ENCODE measurements at regions not wholly inside any gene's neighbourhood (a gene's known extent, or its start where the extent isn't known, plus 50 kb on each side); places are given as distances from the start of the nearest gene placed in this dataset.
"Not testable (repeated sequence)": the region's sequence is repeated elsewhere in the genome, so short reads cannot be mapped to it uniquely, and the experiment has no call there.

DNA sequence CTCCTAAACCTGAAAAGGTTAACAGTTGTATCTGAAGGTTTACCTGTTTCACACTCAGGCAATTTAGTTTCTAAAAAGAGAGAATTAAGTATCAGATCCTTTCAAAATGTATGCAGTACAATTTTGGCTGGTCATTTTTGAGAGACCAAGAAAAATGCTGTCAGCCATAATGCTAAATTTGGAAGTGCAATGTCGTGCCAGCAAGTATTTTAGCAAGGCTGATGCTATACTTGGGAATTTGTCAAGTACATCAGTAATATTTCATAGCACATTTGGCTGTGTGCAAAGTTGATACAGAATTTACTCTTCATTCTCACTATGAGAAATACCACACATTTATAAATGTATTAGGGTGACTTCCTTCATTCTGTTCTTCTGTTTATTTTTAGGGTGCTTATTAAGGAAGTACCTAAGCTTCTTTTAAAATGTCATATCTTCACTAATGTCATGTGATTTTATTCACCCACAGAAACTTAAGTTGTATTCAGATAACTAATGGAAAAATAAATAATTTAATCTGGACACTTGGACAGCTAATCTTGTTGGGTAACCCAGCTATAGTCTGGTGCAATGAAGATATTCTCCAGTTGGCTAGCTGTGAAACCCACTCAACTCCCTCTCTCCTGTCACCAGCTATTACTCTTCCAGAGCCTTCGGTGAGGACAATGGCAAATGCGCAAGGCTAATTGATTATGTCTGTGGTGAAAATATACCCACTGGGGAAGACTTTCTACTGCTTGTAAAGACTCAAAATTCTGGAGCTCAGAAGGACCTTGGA is 84.2 kb upstream of the TLL1 start:
- no peak for DNase-seq
- intact Hi-C loops (cut with DNase I), result no loop called here

DNA sequence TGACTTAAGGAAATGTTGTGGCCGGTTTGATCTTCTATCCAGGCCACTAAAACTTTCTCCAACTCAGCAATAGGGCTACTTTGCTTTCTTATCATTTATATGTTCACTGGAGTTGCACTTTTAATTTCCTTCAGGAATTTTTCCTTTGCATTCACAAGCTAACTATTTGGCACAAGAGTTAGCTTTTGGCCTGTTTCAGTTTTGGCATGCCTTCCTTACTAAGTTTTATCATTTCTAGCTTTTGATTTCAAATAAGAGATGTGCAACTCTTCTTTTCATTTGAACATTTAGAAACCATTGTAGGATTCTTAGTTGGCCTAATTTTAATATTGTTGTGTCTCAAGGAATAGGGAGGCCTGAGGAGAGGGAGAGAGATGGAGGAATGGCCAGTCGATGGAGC is 79.8 kb upstream of the TLL1 start:
- no peak for DNase-seq
- intact Hi-C loops (cut with DNase I), result no loop called here

- DNase-seq, result no peak
- intact Hi-C loops (cut with DNase I), result no loop called here
These were observed 78.2 kb upstream of the TLL1 start for GRCh38 chr4:165794834-165795233.

- intact Hi-C loops (cut with DNase I), result no loop called here
- DNase-seq, result no peak
These were observed 73.6 kb upstream of the TLL1 start for GRCh38 chr4:165799384-165799815.

DNA sequence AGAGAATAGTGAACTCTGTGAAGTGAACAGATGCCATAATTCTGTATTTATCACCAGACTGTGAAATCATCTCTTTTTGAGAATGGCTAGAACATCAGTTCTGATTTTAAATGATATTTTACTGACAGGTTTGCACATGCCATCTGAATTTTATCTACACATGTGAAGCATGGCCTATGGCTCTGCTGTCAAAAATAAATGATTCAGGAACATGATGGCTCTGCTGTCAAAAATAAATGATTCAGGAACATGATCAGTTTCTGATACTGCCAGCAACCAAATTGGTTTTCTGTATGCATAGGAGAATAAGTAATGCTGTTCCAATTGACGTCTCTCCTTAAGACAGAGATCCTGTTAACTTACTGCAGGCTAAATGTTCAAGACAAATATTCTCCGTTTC is 70.6 kb upstream of the TLL1 start:
- intact Hi-C loops (cut with DNase I), result no loop called here
- no peak for DNase-seq

- DNase-seq, result no peak
- intact Hi-C loops (cut with DNase I), result no loop called here
These were observed 70.0 kb upstream of the TLL1 start for GRCh38 chr4:165803005-165803404.

- DNase-seq, result no peak
- intact Hi-C loops (cut with DNase I), result no loop called here
These were observed 67.6 kb upstream of the TLL1 start for GRCh38 chr4:165805406-165805805.

DNA sequence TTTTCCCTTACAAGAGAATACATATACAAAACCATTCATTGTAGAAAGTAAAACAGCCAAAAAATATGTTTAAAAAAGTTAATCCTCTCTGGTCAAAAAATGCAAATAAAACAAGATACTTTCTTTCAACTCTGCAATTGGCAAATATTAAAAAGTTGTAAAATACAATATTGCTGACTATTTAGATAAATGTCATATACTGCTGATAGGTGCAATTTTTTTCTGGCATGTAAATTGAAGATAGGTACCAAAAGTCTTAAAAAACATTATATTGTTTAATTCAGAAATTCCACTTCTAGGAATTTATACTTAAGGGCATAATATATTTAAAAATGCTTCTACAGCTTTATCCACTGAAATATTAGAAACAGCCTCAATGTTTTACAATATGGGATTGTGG is 66.4 kb upstream of the TLL1 start:
- intact Hi-C loops (cut with DNase I), result no loop called here
- no peak for DNase-seq

DNA sequence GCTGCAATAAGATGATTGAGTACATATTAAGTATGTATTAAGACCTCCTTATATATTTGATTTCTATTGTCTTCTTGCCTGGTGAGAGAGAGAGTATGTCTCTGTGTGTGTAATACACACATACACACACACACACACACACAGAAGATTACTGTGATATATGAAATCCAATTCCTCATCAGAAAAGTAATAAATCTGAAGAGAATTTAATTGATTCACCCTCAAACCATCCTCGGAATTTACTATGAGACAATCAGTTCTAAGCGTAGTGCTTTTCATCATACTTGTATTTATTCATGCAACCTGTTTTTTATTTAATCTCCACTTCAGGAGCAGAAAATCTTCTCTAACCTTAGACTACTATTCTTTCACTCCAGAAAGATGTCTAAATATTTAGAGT is 62.3 kb upstream of the TLL1 start:
- DNase-seq, result no peak
- intact Hi-C loops (cut with DNase I), result no loop called here

- intact Hi-C loops (cut with DNase I), result no loop called here
- no peak for DNase-seq
These were observed 59.4 kb upstream of the TLL1 start for GRCh38 chr4:165813606-165814005.

GRCh38 chr4:165814256-165815020 is 58.6 kb upstream of the TLL1 start:
- DNase-seq, result no peak
- intact Hi-C loops (cut with DNase I), result no loop called here

DNA sequence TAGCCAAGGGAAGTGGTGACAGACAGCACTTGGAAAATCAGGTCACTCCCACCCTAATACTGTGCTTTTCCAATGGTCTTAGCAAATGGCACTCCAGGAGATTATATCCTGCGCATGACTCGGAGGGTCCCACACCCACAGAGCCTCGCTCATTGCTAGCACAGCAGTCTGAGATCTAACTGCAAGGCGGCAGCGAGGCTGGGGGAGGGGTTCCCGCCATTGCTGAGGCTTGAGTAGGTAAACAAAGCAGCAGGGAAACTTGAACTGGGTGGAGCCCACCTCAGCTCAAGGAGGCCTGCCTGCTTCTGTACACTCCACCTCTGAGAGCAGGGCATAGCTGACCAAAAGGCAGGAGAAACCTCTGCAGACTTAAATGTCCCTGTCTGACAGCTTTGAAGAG is 53.9 kb upstream of the TLL1 start:
- intact Hi-C loops (cut with DNase I); DNase-seq: not testable (repeated sequence)
